ENCODE measurements at regions not wholly inside any gene's neighbourhood (a gene's known extent, or its start where the extent isn't known, plus 50 kb on each side); places are given as distances from the start of the nearest gene placed in this dataset.

DNA sequence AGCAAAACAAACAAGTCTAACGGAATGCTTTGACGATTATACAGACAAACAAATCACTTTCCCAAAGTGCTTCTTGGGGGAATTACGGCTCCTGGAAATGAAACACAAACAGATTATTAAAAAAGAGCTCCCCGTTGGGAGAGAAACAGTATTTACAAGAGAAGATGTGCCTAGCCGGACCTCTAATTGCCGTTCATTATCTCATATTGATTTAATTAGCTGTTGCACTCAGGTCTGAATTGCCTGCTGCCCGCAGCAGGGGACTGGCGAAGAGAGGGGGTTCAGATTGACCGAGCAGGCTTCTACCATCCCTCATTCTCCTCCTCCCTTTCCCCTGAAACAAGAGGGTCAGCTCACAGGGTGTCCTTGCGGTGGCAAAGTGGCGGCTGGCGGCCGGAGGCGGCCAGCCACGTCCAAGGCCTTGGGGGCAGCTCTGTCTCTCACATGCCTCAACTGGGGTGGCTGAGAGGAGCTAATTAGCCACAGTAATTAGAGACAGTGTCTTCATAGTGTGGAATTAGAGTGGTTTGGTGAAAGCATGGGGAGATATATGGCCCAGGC lies 295.1 kb downstream of the MIAT start:
- TF ChIP-seq, protein P1, sequence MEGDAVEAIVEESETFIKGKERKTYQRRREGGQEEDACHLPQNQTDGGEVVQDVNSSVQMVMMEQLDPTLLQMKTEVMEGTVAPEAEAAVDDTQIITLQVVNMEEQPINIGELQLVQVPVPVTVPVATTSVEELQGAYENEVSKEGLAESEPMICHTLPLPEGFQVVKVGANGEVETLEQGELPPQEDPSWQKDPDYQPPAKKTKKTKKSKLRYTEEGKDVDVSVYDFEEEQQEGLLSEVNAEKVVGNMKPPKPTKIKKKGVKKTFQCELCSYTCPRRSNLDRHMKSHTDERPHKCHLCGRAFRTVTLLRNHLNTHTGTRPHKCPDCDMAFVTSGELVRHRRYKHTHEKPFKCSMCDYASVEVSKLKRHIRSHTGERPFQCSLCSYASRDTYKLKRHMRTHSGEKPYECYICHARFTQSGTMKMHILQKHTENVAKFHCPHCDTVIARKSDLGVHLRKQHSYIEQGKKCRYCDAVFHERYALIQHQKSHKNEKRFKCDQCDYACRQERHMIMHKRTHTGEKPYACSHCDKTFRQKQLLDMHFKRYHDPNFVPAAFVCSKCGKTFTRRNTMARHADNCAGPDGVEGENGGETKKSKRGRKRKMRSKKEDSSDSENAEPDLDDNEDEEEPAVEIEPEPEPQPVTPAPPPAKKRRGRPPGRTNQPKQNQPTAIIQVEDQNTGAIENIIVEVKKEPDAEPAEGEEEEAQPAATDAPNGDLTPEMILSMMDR (IDR thresholded peaks at IDR 0.05; ENCODE audit: low read depth, low read length), result no peak
- no peak for TF ChIP-seq MYC (IDR thresholded peaks at IDR 0.05; ENCODE audit: low read depth, low read length)

Measured in NB4 (cell line).